HUDEP-2 (cell line): ENCODE measurements at regions not wholly inside any gene's neighbourhood (a gene's known extent, or its start where the extent isn't known, plus 50 kb on each side); places are given as distances from the start of the nearest gene placed in this dataset.
"Not testable (repeated sequence)": the region's sequence is repeated elsewhere in the genome, so short reads cannot be mapped to it uniquely, and the experiment has no call there.

Experiments used
- DNase-seq, 76 experiments: peaks; one replicate each; lab custom pipeline; 2025; ENCODE audit not compliant: unreplicated experiment in 76 of 76; lab: John Stamatoyannopoulos, UW

- DNase-seq = no peak
Observed at GRCh38 chr5:169415948-169416347, 115.0 kb upstream of the SLIT3 start.

GRCh38 chr5:169415371-169415770 lies 114.4 kb upstream of the SLIT3 start:
- no peak for DNase-seq

GRCh38 chr5:169413416-169413815 lies 112.5 kb upstream of the SLIT3 start:
- no peak for DNase-seq

GRCh38 chr5:169412831-169413230 lies 111.9 kb upstream of the SLIT3 start:
- no peak for DNase-seq

GRCh38 chr5:169411786-169412430 lies 111.0 kb upstream of the SLIT3 start:
- no peak for DNase-seq

- no peak for DNase-seq
Observed at GRCh38 chr5:169410996-169411783, 110.3 kb upstream of the SLIT3 start.

- no peak for DNase-seq
Observed at GRCh38 chr5:169408731-169409130, 107.8 kb upstream of the SLIT3 start.

- DNase-seq = no peak
Observed at GRCh38 chr5:169408171-169408570, 107.2 kb upstream of the SLIT3 start.

GRCh38 chr5:169404223-169404622 lies 103.3 kb upstream of the SLIT3 start:
- DNase-seq = no peak

GRCh38 chr5:169398515-169398914 lies 97.6 kb upstream of the SLIT3 start:
- no peak for DNase-seq

- DNase-seq = no peak
Observed at GRCh38 chr5:169395136-169395535, 94.2 kb upstream of the SLIT3 start.

GRCh38 chr5:169394371-169394770 lies 93.4 kb upstream of the SLIT3 start:
- no peak for DNase-seq

- DNase-seq = no peak
Observed at GRCh38 chr5:169393907-169394306, 93.0 kb upstream of the SLIT3 start.

- no peak for DNase-seq
Observed at GRCh38 chr5:169390265-169390664, 89.3 kb upstream of the SLIT3 start.

- DNase-seq = no peak
Observed at GRCh38 chr5:169389318-169389717, 88.4 kb upstream of the SLIT3 start.

- no peak for DNase-seq
Observed at GRCh38 chr5:169385636-169386035, 84.7 kb upstream of the SLIT3 start.

GRCh38 chr5:169384661-169385060 lies 83.7 kb upstream of the SLIT3 start:
- no peak for DNase-seq

GRCh38 chr5:169374761-169375160 lies 73.8 kb upstream of the SLIT3 start:
- no peak for DNase-seq

- DNase-seq = no peak
Observed at GRCh38 chr5:169374111-169374510, 73.2 kb upstream of the SLIT3 start.

GRCh38 chr5:169371801-169372200 lies 70.9 kb upstream of the SLIT3 start:
- not testable (repeated sequence) for DNase-seq

GRCh38 chr5:169369130-169369529 lies 68.2 kb upstream of the SLIT3 start:
- DNase-seq = no peak

GRCh38 chr5:169367861-169368260 lies 66.9 kb upstream of the SLIT3 start:
- DNase-seq = no peak
